ENCODE measurements at regions not wholly inside any gene's neighbourhood (a gene's known extent, or its start where the extent isn't known, plus 50 kb on each side); places are given as distances from the start of the nearest gene placed in this dataset.

DNA sequence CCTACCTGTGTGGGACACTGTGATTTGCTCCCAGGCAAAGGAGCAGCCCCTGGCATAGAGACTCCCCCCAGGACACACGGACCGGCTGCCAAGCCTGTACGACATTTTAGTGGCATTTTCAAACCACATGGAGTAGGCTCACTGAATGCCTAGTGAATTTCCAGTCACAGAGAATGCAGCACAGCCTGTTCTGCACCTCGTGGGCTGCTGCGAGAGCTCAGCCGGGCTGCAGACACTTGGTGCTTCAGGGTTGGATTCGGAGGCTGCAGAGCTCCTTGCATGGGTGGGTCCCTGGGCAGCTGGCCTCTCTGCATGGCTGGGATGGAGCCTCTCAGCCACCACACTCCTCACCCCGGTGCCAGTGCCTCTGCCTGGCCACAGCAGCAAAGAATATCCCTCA is 51.2 kb upstream of the HNF1B start (continued):
- no peak for TF ChIP-seq CTCF (IDR thresholded peaks at IDR 0.05)
